AG04449 (cell line): ENCODE measurements at regions not wholly inside any gene's neighbourhood (a gene's known extent, or its start where the extent isn't known, plus 50 kb on each side); places are given as distances from the start of the nearest gene placed in this dataset.

Experiments used
- CTCF ChIA-PET: fragments of 350-600 bp; formaldehyde crosslinking; extraction: SDS; loops from one replicate; lab custom pipeline; 2021; ENCODE audit warnings: antibody characterized with exemption; lab: Yijun Ruan, JAX
- POLR2A ChIA-PET: fragments of 400-600, 350-600 bp; formaldehyde crosslinking; extraction: SDS; loops from one replicate; lab custom pipeline; 2020; ENCODE audit warnings: antibody characterized with exemption, inconsistent platforms; lab: Yijun Ruan, JAX
- DNase-seq: peaks from one replicate; pipeline ENCODE4 v3.0.0-alpha.2; 2010; ENCODE audit warnings: low read depth, low spot score
- H3K4me3 ChIP-seq: 2 replicates; pipeline ENCODE4 v1.5.1; 2011; ENCODE audit warnings: low read depth, mild to moderate bottlenecking, control low read depth, low read length
- CTCF ChIP-seq: IDR thresholded peaks from one replicate; pipeline ENCODE4 v1.5.1; 2011; ENCODE audit warnings: mild to moderate bottlenecking, moderate library complexity, low read length, control low read depth, inconsistent platforms; ENCODE audit not compliant: insufficient read depth; ENCODE audit errors: missing control alignments

GRCh38 chr2:204051476-204051875, 114.9 kb downstream of the ICOS start:
- CTCF ChIA-PET, result interaction anchor here (1.6 kb wide), 1 partner anchor 28 kb away, joined by 4 read pairs; no protein-coding TSS in a partner anchor

GRCh38 chr2:204051984-204052556, 115.5 kb downstream of the ICOS start:
- no peak overlapping the region for H3K4me3 ChIP-seq
- POLR2A ChIA-PET, result no interaction called here
- TF ChIP-seq CTCF, result no peak
- CTCF ChIA-PET, result interaction anchor here (1.6 kb wide), 1 partner anchor 28 kb away, joined by 4 read pairs; no protein-coding TSS in a partner anchor
- DNase-seq, result no peak

More at GRCh38 chr2:204051476-204051875, 114.9 kb downstream of the ICOS start:
- DNase-seq, result no peak
- POLR2A ChIA-PET, result no interaction called here
- TF ChIP-seq CTCF, result peak; percentile 1
- H3K4me3 ChIP-seq, result no peak overlapping the region

GRCh38 chr2:204059016-204059415, 122.5 kb downstream of the ICOS start:
- ChIA-PET CTCF (no interaction called here), POLR2A (no interaction called here)
- H3K4me3 ChIP-seq, result no peak overlapping the region
- no peak for TF ChIP-seq CTCF
- DNase-seq, result no peak

- no peak for TF ChIP-seq CTCF
- H3K4me3 ChIP-seq, result no peak overlapping the region
- POLR2A ChIA-PET, result no interaction called here
- no peak for DNase-seq
- CTCF ChIA-PET, result no interaction called here
Measured at GRCh38 chr2:204060841-204061240, 124.3 kb downstream of the ICOS start.

- ChIA-PET CTCF (no interaction called here), POLR2A (no interaction called here)
- DNase-seq, result no peak
- TF ChIP-seq CTCF, result no peak
- no peak overlapping the region for H3K4me3 ChIP-seq
Measured at GRCh38 chr2:204061241-204061640, 124.7 kb downstream of the ICOS start.

- DNase-seq, result no peak
- CTCF ChIA-PET, result no interaction called here
- POLR2A ChIA-PET, result no interaction called here
- H3K4me3 ChIP-seq, result no peak overlapping the region
- TF ChIP-seq CTCF, result no peak
Measured at GRCh38 chr2:204064119-204064518, 127.6 kb downstream of the ICOS start.
